H9 (cell line): ENCODE measurements at regions not wholly inside any gene's neighbourhood (a gene's known extent, or its start where the extent isn't known, plus 50 kb on each side); places are given as distances from the start of the nearest gene placed in this dataset.

Source experiments
- DNase-seq: peaks from one replicate; pipeline ENCODE4 v3.0.0-alpha.2; 2017
- H2AFZ ChIP-seq: one replicate; pipeline ENCODE4 v1.6.1; 2013; ENCODE audit warnings: mild to moderate bottlenecking, low read length, control low read depth, moderate library complexity
- H2AK5ac ChIP-seq: 2 replicates; pipeline ENCODE4 v1.6.1; 2013; ENCODE audit warnings: low read length, control low read depth, mixed read lengths; ENCODE audit not compliant: insufficient read length
- H2BK120ac ChIP-seq: one replicate; pipeline ENCODE4 v1.6.1; 2013; ENCODE audit warnings: low read depth, mild to moderate bottlenecking, low read length, control low read depth, inconsistent platforms; ENCODE audit not compliant: poor library complexity, severe bottlenecking
- H2BK12ac ChIP-seq: 2 replicates; pipeline ENCODE4 v1.6.1; 2013; ENCODE audit warnings: low read length, control low read depth, mixed read lengths, low read depth; ENCODE audit not compliant: insufficient read length
- H2BK15ac ChIP-seq: 2 replicates; pipeline ENCODE4 v1.6.1; 2013; ENCODE audit warnings: low read depth, low read length, control low read depth
- H2BK20ac ChIP-seq: one replicate; pipeline ENCODE4 v1.6.1; 2013; ENCODE audit warnings: low read depth, mild to moderate bottlenecking, low read length, control low read depth, inconsistent platforms; ENCODE audit not compliant: poor library complexity, severe bottlenecking
- H2BK5ac ChIP-seq: 2 replicates; pipeline ENCODE4 v1.6.1; 2013; ENCODE audit warnings: low read length, control low read depth, mixed read lengths; ENCODE audit not compliant: insufficient read length
- H3K14ac ChIP-seq: 2 replicates; pipeline ENCODE4 v1.6.1; 2013; ENCODE audit warnings: low read length, control low read depth; ENCODE audit not compliant: insufficient read depth
- H3K18ac ChIP-seq: 2 replicates; pipeline ENCODE4 v1.6.1; 2013; ENCODE audit warnings: low read depth, mild to moderate bottlenecking, mixed read lengths, low read length, control low read depth; ENCODE audit not compliant: insufficient read length
- H3K23ac ChIP-seq: 2 replicates; pipeline ENCODE4 v1.6.1; 2013; ENCODE audit warnings: low read length, control low read depth, mixed read lengths, low read depth; ENCODE audit not compliant: insufficient read length
- H3K23me2 ChIP-seq: 2 replicates; pipeline ENCODE4 v1.6.1; 2013; ENCODE audit warnings: low read depth, mild to moderate bottlenecking, mixed read lengths, low read length, control low read depth; ENCODE audit not compliant: insufficient read length, poor library complexity, severe bottlenecking
- H3K27ac ChIP-seq: 2 replicates; pipeline ENCODE4 v1.5.1; 2013; ENCODE audit warnings: low read length, control low read depth, mixed read lengths, low read depth; ENCODE audit not compliant: insufficient read length
- H3K27me3 ChIP-seq: 2 replicates; pipeline ENCODE4 v1.6.1; 2013; ENCODE audit warnings: low read length, control low read depth, inconsistent platforms; ENCODE audit not compliant: insufficient read depth
- H3K4ac ChIP-seq: 2 replicates; pipeline ENCODE4 v1.6.1; 2013; ENCODE audit warnings: low read depth, mild to moderate bottlenecking, control low read depth, inconsistent platforms, low read length, moderate library complexity
- H3K4me1 ChIP-seq: 2 replicates; pipeline ENCODE4 v1.6.1; 2013; ENCODE audit warnings: low read length, control low read depth, inconsistent platforms; ENCODE audit not compliant: insufficient read depth
- H3K4me2 ChIP-seq: 2 replicates; pipeline ENCODE4 v1.6.1; 2013; ENCODE audit warnings: low read length, control low read depth, mixed read lengths; ENCODE audit not compliant: insufficient read length, insufficient read depth
- H3K56ac ChIP-seq: 2 replicates; pipeline ENCODE4 v1.6.1; 2013; ENCODE audit warnings: low read depth, mild to moderate bottlenecking, mixed read lengths, low read length, control low read depth; ENCODE audit not compliant: insufficient read length
- H3K79me1 ChIP-seq: 2 replicates; pipeline ENCODE4 v1.6.1; 2013; ENCODE audit warnings: low read depth, mild to moderate bottlenecking, moderate library complexity, low read length, control low read depth, inconsistent platforms; ENCODE audit not compliant: insufficient read depth, poor library complexity, severe bottlenecking
- H3K79me2 ChIP-seq: 2 replicates; pipeline ENCODE4 v1.6.1; 2013; ENCODE audit warnings: low read length, control low read depth, inconsistent platforms; ENCODE audit not compliant: insufficient read depth
- H3K9ac ChIP-seq: 2 replicates; pipeline ENCODE4 v1.6.1; 2013; ENCODE audit warnings: low read length, control low read depth, mixed read lengths; ENCODE audit not compliant: insufficient read length; ENCODE audit errors: extremely low read depth
- H3K9me3 ChIP-seq: one replicate; pipeline ENCODE4 v1.6.1; 2013; ENCODE audit warnings: low read depth, low read length, inconsistent platforms; ENCODE audit not compliant: control insufficient read depth
- H3T11ph ChIP-seq: one replicate; pipeline ENCODE4 v1.6.1; 2013; ENCODE audit warnings: mild to moderate bottlenecking, low read length, control low read depth, inconsistent platforms
- H4K20me1 ChIP-seq: one replicate; pipeline ENCODE4 v1.6.1; 2013; ENCODE audit not compliant: control insufficient read depth, insufficient read length, insufficient read depth
- H4K5ac ChIP-seq: 2 replicates; pipeline ENCODE4 v1.6.1; 2013; ENCODE audit warnings: low read depth, mild to moderate bottlenecking, mixed read lengths, low read length, control low read depth; ENCODE audit not compliant: insufficient read length
- H4K8ac ChIP-seq: replicated peaks from 2 replicates; pipeline ENCODE4 v1.6.1; 2013; ENCODE audit warnings: low read length, control low read depth, mixed read lengths, low read depth; ENCODE audit not compliant: insufficient read length
- H4K91ac ChIP-seq: 2 replicates; pipeline ENCODE4 v1.6.1; 2013; ENCODE audit warnings: low read depth, mild to moderate bottlenecking, moderate library complexity, mixed read lengths, low read length, control low read depth; ENCODE audit not compliant: insufficient read length
- H3K27ac Mint-ChIP-seq, 3 experiments: 2 replicates in 2 of 3; 3 replicates in 1 of 3; pipeline ENCODE4 v1.8.0; 2020 to 2021; ENCODE audit warnings: mixed read lengths in 3 of 3, mild to moderate bottlenecking in 1 of 3, moderate library complexity in 1 of 3
- H3K27me3 Mint-ChIP-seq: 2 replicates; pipeline ENCODE4 v1.8.0; 2021; ENCODE audit warnings: low read depth, mild to moderate bottlenecking, moderate library complexity, mixed read lengths
- H3K36me3 Mint-ChIP-seq, 3 experiments: 2 replicates in 2 of 3; 3 replicates in 1 of 3; pipeline ENCODE4 v1.8.0; 2020 to 2021; ENCODE audit warnings: low read depth in 3 of 3, mixed read lengths in 3 of 3; ENCODE audit not compliant: insufficient read depth in 1 of 3
- H3K4me1 Mint-ChIP-seq, 2 experiments: 2 replicates each; pipeline ENCODE4 v1.8.0; 2020; ENCODE audit warnings: mixed read lengths in 2 of 2
- H3K4me3 Mint-ChIP-seq, 2 experiments: 2 replicates in 1 of 2; 3 replicates in 1 of 2; pipeline ENCODE4 v1.8.0; 2020 to 2021; ENCODE audit warnings: mild to moderate bottlenecking in 2 of 2, mixed read lengths in 2 of 2, moderate library complexity in 1 of 2
- H3K9me3 Mint-ChIP-seq, 2 experiments: 2 replicates in 1 of 2; 3 replicates in 1 of 2; pipeline ENCODE4 v1.8.0; 2020; ENCODE audit warnings: mild to moderate bottlenecking in 2 of 2, mixed read lengths in 2 of 2, moderate library complexity in 1 of 2
- CTCF ChIP-seq: fragments of 200-600 bp; sonication (generic); conservative IDR thresholded peaks from 3 replicates; pipeline ENCODE4 v1.8.0; 2021; ENCODE audit warnings: antibody characterized with exemption, mild to moderate bottlenecking
- WGBS: extraction: QIAGEN DNeasy Blood & Tissue Kit; methylation state at CpG from one replicate; pipeline ENCODE4 v1.1.7; 2013; ENCODE audit warnings: missing lambda C conversion rate, low lambda C conversion rate, mixed read lengths; ENCODE audit not compliant: insufficient read length; ENCODE audit errors: extremely low coverage; 5-methylcytosine and 5-hydroxymethylcytosine counted together

GRCh38 chr2:235257590-235257989, 236.3 kb upstream of the AGAP1 start:
- no peak for DNase-seq
- H2BK15ac ChIP-seq: no peak overlapping the region
- Mint-ChIP-seq H3K4me1 (peaks cover 4 to 5% of the 10 kb centered on the region in 2 experiments; a peak in 3 of 4 replicates), H3K27me3 (peaks cover 7% of the 10 kb centered on the region), H3K4me3 (no peak overlapping the region), H3K27ac (no peak overlapping the region), H3K9me3 (peaks cover 10 to 13% of the 10 kb centered on the region in 2 experiments), H3K36me3 (peaks cover 0 to 8% (median 1%) of the 10 kb centered on the region in 3 experiments; a peak in 3 of 7 replicates)
- no peaks in the 10 kb centered on the region for H3K4me1 ChIP-seq
- no peak overlapping the region for H3K14ac ChIP-seq
- H2AFZ ChIP-seq: no peak overlapping the region
- WGBS: no CpG with 5 or more reads among the region's 1 CpG
- H3K23ac ChIP-seq: no peak overlapping the region
- H3K4me2 ChIP-seq: no peak overlapping the region
- H4K20me1 ChIP-seq: no peaks in the 10 kb centered on the region
- H3K9me3 ChIP-seq: no peaks in the 10 kb centered on the region
- no peak overlapping the region for H3K18ac ChIP-seq
- H3K9ac ChIP-seq: no peak overlapping the region
- no peaks in the 10 kb centered on the region for H3K23me2 ChIP-seq
- H4K5ac ChIP-seq: no peak overlapping the region
- H3K79me2 ChIP-seq: no peaks in the 10 kb centered on the region
- H2BK5ac ChIP-seq: no peak overlapping the region
- no peak for TF ChIP-seq CTCF
- H3K79me1 ChIP-seq: no peaks in the 10 kb centered on the region
- H3K56ac ChIP-seq: no peak overlapping the region
- H3K4ac ChIP-seq: no peak overlapping the region
- H3T11ph ChIP-seq: no peak overlapping the region
- no peak overlapping the region for H2BK120ac ChIP-seq
- H2BK20ac ChIP-seq: no peak overlapping the region
- H3K27ac ChIP-seq: no peak overlapping the region
- H3K27me3 ChIP-seq: no peaks in the 10 kb centered on the region
- no peak overlapping the region for H2BK12ac ChIP-seq
- H4K91ac ChIP-seq: no peak overlapping the region
- no peak overlapping the region for H4K8ac ChIP-seq
- H2AK5ac ChIP-seq: no peak overlapping the region
